ENCODE measurements at regions not wholly inside any gene's neighbourhood (a gene's known extent, or its start where the extent isn't known, plus 50 kb on each side); places are given as distances from the start of the nearest gene placed in this dataset.

GRCh38 chr5:152271420-152271819, 133.7 kb downstream of the NMUR2 start:
- H3K4me1 ChIP-seq (ENCODE audit: control insufficient read depth, extremely low read depth, insufficient read depth, low read length): no peaks in the 10 kb centered on the region
- CTCF ChIA-PET: no interaction called here

More at GRCh38 chr5:152271420-152271819, 133.7 kb downstream of the NMUR2 start:
- no peaks in the 10 kb centered on the region for H3K9me3 ChIP-seq (replicated peaks; ENCODE audit: control insufficient read depth, insufficient read depth, low read length)
- TF ChIP-seq JUN (IDR thresholded peaks at IDR 0.05; ENCODE audit: borderline replicate concordance, insufficient read depth, insufficient read length, low read depth) (no peak), MAX (IDR thresholded peaks at IDR 0.05; ENCODE audit: insufficient read depth, insufficient read length) (no peak), CTCF (IDR thresholded peaks at IDR 0.05; ENCODE audit: extremely low read depth in 1 of 2, insufficient read depth in 1 of 2, low read depth in 1 of 2, low read length in 2 of 2) (no peak), MYC (IDR thresholded peaks at IDR 0.05; ENCODE audit: low read depth, low read length) (no peak), EZH2 (IDR thresholded peaks at IDR 0.05; ENCODE audit: borderline replicate concordance, low read depth, low read length, severe bottlenecking) (no peak), POLR2A (IDR thresholded peaks at IDR 0.05; ENCODE audit: low read depth, low read length) (no peak), FOS (IDR thresholded peaks at IDR 0.05; ENCODE audit: borderline replicate concordance, insufficient read depth, low read length) (no peak), GATA2 (IDR thresholded peaks at IDR 0.05; ENCODE audit: insufficient read depth, insufficient read length, low read depth, low read length) (no peak), POLR2AphosphoS5 (IDR thresholded peaks at IDR 0.05; ENCODE audit: insufficient read depth, low read depth, low read length) (no peak)
- H3K27me3 ChIP-seq (ENCODE audit: control insufficient read depth in 2 of 2, insufficient read depth in 2 of 2, low read length in 2 of 2): no peaks in the 10 kb centered on the region
- H3K9me1 ChIP-seq (replicated peaks; ENCODE audit: control insufficient read depth, extremely low read depth, insufficient read depth, low read length): no peaks in the 10 kb centered on the region
- no peak overlapping the region for H2AFZ ChIP-seq (ENCODE audit: low read depth, low read length)
- no peak for DNase-seq (ENCODE audit: low read depth, low spot score)
- H3K79me2 ChIP-seq (ENCODE audit: control insufficient read depth, insufficient read depth, low read length): no peaks in the 10 kb centered on the region
- H3K4me2 ChIP-seq (ENCODE audit: insufficient read depth, low read length): no peak overlapping the region
- no peak overlapping the region for H3K4me3 ChIP-seq (replicated peaks in 1 of 3; ENCODE audit: insufficient read depth in 1 of 3, low read depth in 1 of 3, low read length in 3 of 3)
- BruUV-seq (replicated peaks): no TSS peak
- POLR2A ChIA-PET: no interaction called here
- H4K20me1 ChIP-seq (replicated peaks; ENCODE audit: control insufficient read depth, extremely low read depth, insufficient read depth, low read length): no peaks in the 10 kb centered on the region
- intact Hi-C loops (cut with micrococcal nuclease): no loop called here
- H3K36me3 ChIP-seq (ENCODE audit: control insufficient read depth in 2 of 2, extremely low read depth in 1 of 2, insufficient read depth in 2 of 2, low read length in 2 of 2): no peaks in the 10 kb centered on the region
- H3K27ac ChIP-seq (ENCODE audit: insufficient read depth, low read depth, low read length): no peak overlapping the region
- dilution Hi-C loops (cut with MboI; ENCODE audit: extremely low pct_ligation_motif_present, low sequenced_read_pairs): no loop called here
- no peak overlapping the region for H3K9ac ChIP-seq (replicated peaks; ENCODE audit: extremely low read depth, insufficient read depth, low read length)
- FAIRE-seq: no peak

All from endothelial cell of umbilical vein (primary cell).